ENCODE measurements at regions not wholly inside any gene's neighbourhood (a gene's known extent, or its start where the extent isn't known, plus 50 kb on each side); places are given as distances from the start of the nearest gene placed in this dataset.
"Not testable (repeated sequence)": the region's sequence is repeated elsewhere in the genome, so short reads cannot be mapped to it uniquely, and the experiment has no call there.

DNA sequence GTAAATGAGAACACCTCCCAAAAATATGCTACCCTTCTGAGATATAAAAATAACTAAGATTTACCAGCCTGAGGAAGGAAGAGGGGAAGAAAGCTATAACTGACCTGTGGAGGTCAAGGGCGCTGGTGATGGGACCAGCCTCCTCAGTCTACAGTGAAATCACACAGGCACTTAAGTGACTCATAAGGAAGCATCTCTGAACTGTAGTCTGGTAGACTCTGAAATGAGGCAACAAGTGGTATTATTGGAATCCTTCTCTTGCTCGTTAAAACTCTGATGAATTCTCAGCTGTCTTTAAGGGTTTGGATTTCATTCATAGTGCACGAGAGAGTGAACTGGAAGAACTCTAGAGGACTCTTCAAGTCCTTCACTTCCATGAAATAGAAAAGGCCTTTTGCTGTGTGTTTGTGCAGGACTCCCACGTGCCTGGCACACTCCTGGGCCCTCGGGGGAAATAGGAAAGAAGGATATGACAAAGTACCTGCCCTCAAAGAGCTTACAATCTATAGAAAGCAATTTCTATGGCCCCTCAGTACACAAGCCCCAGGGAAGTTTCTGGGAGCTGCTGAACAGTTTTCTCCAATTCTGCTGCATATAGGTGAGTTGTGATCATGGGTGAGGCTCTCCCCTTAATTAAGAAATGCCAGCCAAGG lies 231.8 kb upstream of the RREB1 start:
- TF ChIP-seq EP300 (IDR thresholded peaks at IDR 0.05), result no peak
- no peak for TF ChIP-seq CTCF (IDR thresholded peaks at IDR 0.05)
- TF ChIP-seq POLR2A (IDR thresholded peaks at IDR 0.05), result no peak
- TF ChIP-seq POLR2AphosphoS5 (IDR thresholded peaks at IDR 0.05), result no peak

GRCh38 chr6:6877792-6878191 lies 230.0 kb upstream of the RREB1 start:
- H3K4me3 ChIP-seq; intact Hi-C loops (cut with DNase I); H3K4me1 ChIP-seq; H3K9me3 ChIP-seq; H3K27me3 ChIP-seq; H3K27ac ChIP-seq; DNase-seq; H3K36me3 ChIP-seq: not testable (repeated sequence)
- 77 to 89% methylated on average over 5 of the region's 5 CpGs for WGBS, 2 donors

More for the DNA sequence above, 231.8 kb upstream of the RREB1 start:
- Histone ChIP-seq H3K36me3 (no peaks in the 10 kb centered on the region), H3K4me3 (no peak overlapping the region), H3K27ac (no peak overlapping the region), H3K4me1 (no peaks in the 10 kb centered on the region), H3K27me3 (no peaks in the 10 kb centered on the region), H3K9me3 (no peaks in the 10 kb centered on the region)
- no peak for DNase-seq
- 64 to 73% methylated on average over 5 of the region's 5 CpGs for WGBS, 2 donors
- intact Hi-C loops (cut with DNase I), result no loop called here

GRCh38 chr6:6878887-6879585 lies 228.7 kb upstream of the RREB1 start:
- H3K36me3 ChIP-seq, result no peaks in the 10 kb centered on the region
- intact Hi-C loops (cut with DNase I), result no loop called here
- H3K9me3 ChIP-seq, result no peaks in the 10 kb centered on the region
- H3K27ac ChIP-seq, result no peak overlapping the region
- 11 to 60% methylated on average over 7 of the region's 7 CpGs for WGBS, 2 donors
- no peak for DNase-seq
- no peak overlapping the region for H3K4me3 ChIP-seq
- H3K4me1 ChIP-seq, result no peaks in the 10 kb centered on the region
- TF ChIP-seq CTCF (IDR thresholded peaks at IDR 0.05) (no peak), POLR2A (IDR thresholded peaks at IDR 0.05) (no peak), EP300 (IDR thresholded peaks at IDR 0.05) (no peak), POLR2AphosphoS5 (IDR thresholded peaks at IDR 0.05) (no peak)
- H3K27me3 ChIP-seq, result no peaks in the 10 kb centered on the region

- H3K4me1 ChIP-seq; intact Hi-C loops (cut with DNase I); H3K27ac ChIP-seq; H3K36me3 ChIP-seq; DNase-seq; H3K27me3 ChIP-seq; H3K4me3 ChIP-seq; H3K9me3 ChIP-seq: not testable (repeated sequence)
- 42 to 65% methylated on average over 6 of the region's 6 CpGs for WGBS, 2 donors
Measured at GRCh38 chr6:6879586-6879974, 228.2 kb upstream of the RREB1 start.

DNA sequence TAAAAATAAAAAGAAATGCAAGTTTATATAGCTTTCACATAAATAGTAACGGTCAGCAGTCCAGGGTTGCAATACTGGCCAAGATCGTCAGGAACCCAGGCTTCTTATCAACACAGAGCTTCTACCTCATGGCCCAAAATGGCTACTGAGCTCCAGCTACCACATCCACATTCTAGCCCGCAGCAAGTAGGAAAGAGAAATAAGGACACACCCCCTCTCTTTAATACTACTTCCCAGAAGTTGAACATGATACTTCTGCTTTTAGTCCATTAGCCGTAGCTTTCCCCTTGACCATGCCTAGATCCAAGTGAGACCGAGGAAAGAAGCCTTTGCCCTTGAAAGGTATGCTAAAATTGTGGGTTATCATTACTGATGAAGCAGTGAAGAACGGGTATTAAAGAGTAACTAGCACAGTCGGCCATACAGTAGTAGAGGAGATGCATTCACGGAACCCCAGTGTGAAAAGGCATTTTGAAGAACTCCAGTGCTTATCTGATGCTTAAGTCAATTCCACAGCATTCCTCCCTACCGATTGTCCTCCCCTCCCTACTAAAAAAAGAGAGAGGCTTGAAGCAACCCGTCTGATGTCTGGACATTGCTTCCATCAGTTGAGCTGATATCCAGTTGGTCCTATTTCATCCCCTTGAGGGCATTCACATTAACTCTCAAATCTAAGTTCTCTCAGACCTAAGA lies 226.9 kb upstream of the RREB1 start:
- H3K36me3 ChIP-seq, result no peaks in the 10 kb centered on the region
- WGBS, 2 donors, result 92% methylated on average over 10 of the region's 10 CpGs
- DNase-seq, result no peak
- intact Hi-C loops (cut with DNase I), result no loop called here
- H3K27ac ChIP-seq, result no peak overlapping the region
- H3K4me1 ChIP-seq, result no peaks in the 10 kb centered on the region
- no peaks in the 10 kb centered on the region for H3K27me3 ChIP-seq
- H3K4me3 ChIP-seq, result no peak overlapping the region
- TF ChIP-seq EP300 (IDR thresholded peaks at IDR 0.05) (no peak), POLR2AphosphoS5 (IDR thresholded peaks at IDR 0.05) (no peak), CTCF (IDR thresholded peaks at IDR 0.05) (no peak), POLR2A (IDR thresholded peaks at IDR 0.05) (no peak)
- no peaks in the 10 kb centered on the region for H3K9me3 ChIP-seq
